Brain microvascular endothelial cell (primary cell): ENCODE measurements at regions not wholly inside any gene's neighbourhood (a gene's known extent, or its start where the extent isn't known, plus 50 kb on each side); places are given as distances from the start of the nearest gene placed in this dataset.

Experiments used
- DNase-seq: peaks from one replicate; pipeline ENCODE4 v3.0.0-alpha.2; 2020
- H3K27ac ChIP-seq: fragments of 250-450 bp; sonication (Bioruptor Pico); 2 replicates; pipeline ENCODE4 v1.5.1; 2020; ENCODE audit warnings: mild to moderate bottlenecking, moderate library complexity
- H3K27me3 ChIP-seq: fragments of 250-450 bp; sonication (Bioruptor Pico); replicated peaks from 2 replicates; pipeline ENCODE4 v1.5.1; 2020; ENCODE audit warnings: mild to moderate bottlenecking
- H3K36me3 ChIP-seq: fragments of 250-450 bp; sonication (Bioruptor Pico); replicated peaks from 2 replicates; pipeline ENCODE4 v1.5.1; 2020; ENCODE audit warnings: mild to moderate bottlenecking
- H3K4me3 ChIP-seq: 2 replicates; pipeline ENCODE4 v1.5.1; 2011; ENCODE audit warnings: low read depth, mild to moderate bottlenecking, control low read depth, low read length, moderate library complexity
- in situ Hi-C: cut with HindIII; loops from 2 replicates; pipeline ENCODE4 v1.10.0; 2017; ENCODE audit warnings: low sequenced_read_pairs, low pct_ligation_motif_present
- TF ChIP-seq, protein P1 (sequence below): IDR thresholded peaks from 2 replicates; pipeline ENCODE4 v1.5.1; 2011; ENCODE audit warnings: low read depth, mild to moderate bottlenecking, moderate library complexity, low read length, control low read depth, inconsistent platforms; ENCODE audit errors: missing control alignments

DNA sequence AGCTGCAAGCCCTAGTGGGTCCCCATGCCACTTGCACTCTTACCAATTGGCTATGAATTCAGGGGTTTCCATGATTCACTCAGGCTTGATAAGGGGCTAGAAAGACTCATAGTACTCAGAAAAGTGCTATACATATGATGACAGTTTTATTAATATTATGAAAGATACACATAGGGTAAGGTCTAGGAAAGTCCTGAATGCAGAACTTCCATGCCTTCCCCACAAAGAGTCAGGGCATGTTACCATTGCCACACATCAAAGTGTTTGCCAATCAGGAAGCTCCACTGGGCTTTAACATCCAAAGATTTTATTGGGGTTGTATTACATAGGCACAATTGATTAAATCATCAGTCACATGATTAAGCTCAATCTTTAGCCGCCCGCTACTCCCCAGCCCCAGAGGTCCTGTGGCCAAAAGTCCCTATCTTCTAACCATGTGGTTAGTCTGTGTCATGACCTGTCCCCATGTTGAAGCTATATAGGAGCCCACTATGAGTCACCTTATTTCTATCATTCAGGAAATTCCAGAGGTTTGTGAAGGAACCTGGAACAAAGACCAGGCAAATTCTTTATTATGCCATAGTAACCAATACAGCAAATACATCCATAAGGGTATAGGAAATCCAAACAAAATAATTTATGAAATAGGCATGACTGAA lies 635.6 kb downstream of the STPG2 start:
- Histone ChIP-seq H3K36me3 (no peaks in the 10 kb centered on the region), H3K4me3 (no peak overlapping the region), H3K27ac (no peak overlapping the region), H3K27me3 (no peaks in the 10 kb centered on the region)
- in situ Hi-C loops, result no loop called here
- peak; percentile 30 for DNase-seq
- TF ChIP-seq, protein P1, sequence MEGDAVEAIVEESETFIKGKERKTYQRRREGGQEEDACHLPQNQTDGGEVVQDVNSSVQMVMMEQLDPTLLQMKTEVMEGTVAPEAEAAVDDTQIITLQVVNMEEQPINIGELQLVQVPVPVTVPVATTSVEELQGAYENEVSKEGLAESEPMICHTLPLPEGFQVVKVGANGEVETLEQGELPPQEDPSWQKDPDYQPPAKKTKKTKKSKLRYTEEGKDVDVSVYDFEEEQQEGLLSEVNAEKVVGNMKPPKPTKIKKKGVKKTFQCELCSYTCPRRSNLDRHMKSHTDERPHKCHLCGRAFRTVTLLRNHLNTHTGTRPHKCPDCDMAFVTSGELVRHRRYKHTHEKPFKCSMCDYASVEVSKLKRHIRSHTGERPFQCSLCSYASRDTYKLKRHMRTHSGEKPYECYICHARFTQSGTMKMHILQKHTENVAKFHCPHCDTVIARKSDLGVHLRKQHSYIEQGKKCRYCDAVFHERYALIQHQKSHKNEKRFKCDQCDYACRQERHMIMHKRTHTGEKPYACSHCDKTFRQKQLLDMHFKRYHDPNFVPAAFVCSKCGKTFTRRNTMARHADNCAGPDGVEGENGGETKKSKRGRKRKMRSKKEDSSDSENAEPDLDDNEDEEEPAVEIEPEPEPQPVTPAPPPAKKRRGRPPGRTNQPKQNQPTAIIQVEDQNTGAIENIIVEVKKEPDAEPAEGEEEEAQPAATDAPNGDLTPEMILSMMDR, result no peak
